Panc1 (cell line): ENCODE measurements at regions not wholly inside any gene's neighbourhood (a gene's known extent, or its start where the extent isn't known, plus 50 kb on each side); places are given as distances from the start of the nearest gene placed in this dataset.

ENCODE experiments used
- ATAC-seq: fragments of 200-7000 bp; cut with Tn5 transposase; 2 replicates; pipeline ENCODE4 v1.9.1; 2020; ENCODE audit warnings: mild to moderate bottlenecking, moderate library complexity
- BruUV-seq: library from RNA; stranded (reverse); fragments of 400-500 nt; replicated peaks from 2 replicates; lab custom pipeline; 2021; lab: Mats Ljungman, UMichigan
- CTCF ChIA-PET: fragments of 300-600 bp; sonication (Branson Sonifier 250); formaldehyde crosslinking; loops from one replicate; lab custom pipeline; 2022; ENCODE audit warnings: antibody characterized with exemption; lab: Charles Lee
- POLR2A ChIA-PET: fragments of 300-600 bp; sonication (Branson Sonifier 250); formaldehyde crosslinking; loops from one replicate; lab custom pipeline; 2022; ENCODE audit warnings: antibody characterized with exemption; lab: Charles Lee
- DNase-seq: peaks from one replicate; pipeline ENCODE4 v3.0.0-alpha.2; 2010; ENCODE audit warnings: low read depth, low spot score
- H3K27ac ChIP-seq: 2 replicates; pipeline ENCODE4 v1.5.1; 2011; ENCODE audit warnings: mild to moderate bottlenecking, low read length, inconsistent platforms
- H3K27me3 ChIP-seq: fragments of 200-500 bp; sonication (Bioruptor generic); 2 replicates; pipeline ENCODE4 v1.6.0; 2014; ENCODE audit warnings: low read length, inconsistent platforms; ENCODE audit not compliant: control insufficient read depth, insufficient read depth
- H3K36me3 ChIP-seq: fragments of 200-500 bp; sonication (Bioruptor generic); 2 replicates; pipeline ENCODE4 v1.5.1; 2014; ENCODE audit warnings: inconsistent platforms, mild to moderate bottlenecking, low read length, moderate library complexity; ENCODE audit not compliant: control insufficient read depth, insufficient read depth
- H3K4me1 ChIP-seq: 2 replicates; pipeline ENCODE4 v1.5.1; 2011; ENCODE audit warnings: inconsistent platforms, mild to moderate bottlenecking, low read length, moderate library complexity; ENCODE audit not compliant: control insufficient read depth, insufficient read depth
- H3K4me3 ChIP-seq, 2 experiments: 2 replicates each; pipeline ENCODE4 v1.5.1; 2011 to 2012; ENCODE audit warnings: low read depth in 2 of 2, low read length in 2 of 2, mild to moderate bottlenecking in 2 of 2, inconsistent platforms in 1 of 2, moderate library complexity in 1 of 2
- H3K9me3 ChIP-seq: fragments of 200-500 bp; sonication (Bioruptor generic); 2 replicates; pipeline ENCODE4 v1.5.1; 2014; ENCODE audit warnings: low read depth, mild to moderate bottlenecking, inconsistent platforms, low read length, moderate library complexity; ENCODE audit not compliant: control insufficient read depth, insufficient read depth
- CTCF ChIP-seq: fragments of 450-650 bp; IDR thresholded peaks from 2 replicates; pipeline ENCODE4 v1.5.1; 2017; ENCODE audit warnings: mild to moderate bottlenecking
- POLR2AphosphoS5 ChIP-seq: IDR thresholded peaks from 2 replicates; pipeline ENCODE4 v1.6.1; 2012; ENCODE audit warnings: mild to moderate bottlenecking, low read depth, low read length, moderate library complexity
- REST ChIP-seq, 2 experiments: IDR thresholded peaks; 2 replicates each; pipeline ENCODE4 v1.6.1; 2011 to 2012; ENCODE audit warnings: low read depth in 2 of 2, control low read depth in 1 of 2, low read length in 1 of 2, mild to moderate bottlenecking in 1 of 2, moderate library complexity in 1 of 2; ENCODE audit not compliant: insufficient read depth in 1 of 2
- SIN3A ChIP-seq: IDR thresholded peaks from 2 replicates; pipeline ENCODE4 v1.6.1; 2012; ENCODE audit warnings: low read depth, mild to moderate bottlenecking, low read length, moderate library complexity, borderline replicate concordance; ENCODE audit not compliant: insufficient read depth
- TCF7L2 ChIP-seq: IDR thresholded peaks from 2 replicates; pipeline ENCODE4 v1.6.1; 2011; ENCODE audit warnings: mild to moderate bottlenecking, low read depth, low read length, inconsistent platforms
- in situ Hi-C: cut with HindIII; loops from 2 replicates; pipeline ENCODE4 v1.10.0; 2016; ENCODE audit warnings: low sequenced_read_pairs, low pct_unique_long_range_greater_than_20kb
- intact Hi-C: fragments of 100-400 bp; cut with micrococcal nuclease; formaldehyde crosslinking; loops from one replicate; pipeline ENCODE4 v1.10.0; 2022; ENCODE audit not compliant: unreplicated experiment

GRCh38 chr6:40817369-40817768, 221.7 kb downstream of the UNC5CL start:
- DNase-seq (no peak), ATAC-seq (no peak)
- TF ChIP-seq POLR2AphosphoS5 (no peak), TCF7L2 (no peak), CTCF (no peak), REST (IDR thresholded peaks at IDR 0.05; ENCODE audit: insufficient read depth in 1 of 2, low read depth in 2 of 2, low read length in 1 of 2) (no peak), SIN3A (no peak)
- no TSS peak for BruUV-seq
- in situ Hi-C loops, result no loop called here
- intact Hi-C loops, result no loop called here
- Histone ChIP-seq H3K27ac (no peak overlapping the region), H3K4me3 (no peak overlapping the region), H3K9me3 (no peaks in the 10 kb centered on the region), H3K36me3 (no peaks in the 10 kb centered on the region), H3K27me3 (no peaks in the 10 kb centered on the region), H3K4me1 (no peaks in the 10 kb centered on the region)
- CTCF ChIA-PET, result no interaction called here
- POLR2A ChIA-PET, result no interaction called here

GRCh38 chr6:40816601-40817000, 222.4 kb downstream of the UNC5CL start:
- TF ChIP-seq TCF7L2 (no peak), REST (IDR thresholded peaks at IDR 0.05; ENCODE audit: insufficient read depth in 1 of 2, low read depth in 2 of 2, low read length in 1 of 2) (no peak), SIN3A (no peak), POLR2AphosphoS5 (no peak), CTCF (no peak)
- CTCF ChIA-PET, result no interaction called here
- intact Hi-C loops, result no loop called here
- Histone ChIP-seq H3K36me3 (no peaks in the 10 kb centered on the region), H3K27ac (no peak overlapping the region), H3K4me1 (no peaks in the 10 kb centered on the region), H3K27me3 (no peaks in the 10 kb centered on the region), H3K9me3 (no peaks in the 10 kb centered on the region), H3K4me3 (no peak overlapping the region)
- DNase-seq (no peak), ATAC-seq (no peak)
- in situ Hi-C loops, result no loop called here
- POLR2A ChIA-PET, result no interaction called here
- no TSS peak for BruUV-seq
